ENCODE measurements at regions not wholly inside any gene's neighbourhood (a gene's known extent, or its start where the extent isn't known, plus 50 kb on each side); places are given as distances from the start of the nearest gene placed in this dataset.

- DNase-seq (ENCODE audit: extremely low read depth, insufficient read length): no peak
- H3K36me3 ChIP-seq (ENCODE audit: control insufficient read depth, insufficient read depth, low read length): no peaks in the 10 kb centered on the region
Observed at GRCh38 chr13:109694972-109695371, 91.4 kb downstream of the IRS2 start.

GRCh38 chr13:109693213-109693612 is 93.2 kb downstream of the IRS2 start:
- TF ChIP-seq CTCF (IDR thresholded peaks at IDR 0.05; ENCODE audit: insufficient read depth, low read length, poor library complexity, severe bottlenecking): no peak
- DNase-seq (ENCODE audit: extremely low read depth, insufficient read length): no peak
- no peak overlapping the region for H3K4me3 ChIP-seq (replicated peaks; ENCODE audit: low read depth, low read length)
- H3K27me3 ChIP-seq (replicated peaks; ENCODE audit: control insufficient read depth, insufficient read depth, low read length): no peaks in the 10 kb centered on the region
- H3K36me3 ChIP-seq (ENCODE audit: control insufficient read depth, insufficient read depth, low read length): no peaks in the 10 kb centered on the region

More at GRCh38 chr13:109694972-109695371, 91.4 kb downstream of the IRS2 start:
- Histone ChIP-seq H3K27me3 (replicated peaks; ENCODE audit: control insufficient read depth, insufficient read depth, low read length) (no peaks in the 10 kb centered on the region), H3K4me3 (replicated peaks; ENCODE audit: low read depth, low read length) (no peak overlapping the region)
- no peak for TF ChIP-seq CTCF (IDR thresholded peaks at IDR 0.05; ENCODE audit: insufficient read depth, low read length, poor library complexity, severe bottlenecking)

- no peak for TF ChIP-seq CTCF (IDR thresholded peaks at IDR 0.05; ENCODE audit: insufficient read depth, low read length, poor library complexity, severe bottlenecking)
- no peaks in the 10 kb centered on the region for H3K27me3 ChIP-seq (replicated peaks; ENCODE audit: control insufficient read depth, insufficient read depth, low read length)
- DNase-seq (ENCODE audit: extremely low read depth, insufficient read length): no peak
- no peaks in the 10 kb centered on the region for H3K36me3 ChIP-seq (ENCODE audit: control insufficient read depth, insufficient read depth, low read length)
- no peak overlapping the region for H3K4me3 ChIP-seq (replicated peaks; ENCODE audit: low read depth, low read length)
Observed at GRCh38 chr13:109691689-109692088, 94.7 kb downstream of the IRS2 start.

- Histone ChIP-seq H3K36me3 (ENCODE audit: control insufficient read depth, insufficient read depth, low read length) (no peaks in the 10 kb centered on the region), H3K4me3 (replicated peaks; ENCODE audit: low read depth, low read length) (no peak overlapping the region), H3K27me3 (replicated peaks; ENCODE audit: control insufficient read depth, insufficient read depth, low read length) (no peaks in the 10 kb centered on the region)
- DNase-seq (ENCODE audit: extremely low read depth, insufficient read length): no peak
- TF ChIP-seq CTCF (IDR thresholded peaks at IDR 0.05; ENCODE audit: insufficient read depth, low read length, poor library complexity, severe bottlenecking): no peak
Observed at GRCh38 chr13:109687559-109688448, 98.6 kb downstream of the IRS2 start.

GRCh38 chr13:109685203-109685602 is 101.2 kb downstream of the IRS2 start:
- no peak for TF ChIP-seq CTCF (IDR thresholded peaks at IDR 0.05; ENCODE audit: insufficient read depth, low read length, poor library complexity, severe bottlenecking)
- no peaks in the 10 kb centered on the region for H3K36me3 ChIP-seq (ENCODE audit: control insufficient read depth, insufficient read depth, low read length)
- no peaks in the 10 kb centered on the region for H3K27me3 ChIP-seq (replicated peaks; ENCODE audit: control insufficient read depth, insufficient read depth, low read length)
- no peak overlapping the region for H3K4me3 ChIP-seq (replicated peaks; ENCODE audit: low read depth, low read length)
- no peak for DNase-seq (ENCODE audit: extremely low read depth, insufficient read length)
